Activated CD4-positive, alpha-beta T cell treated with anti-CD3 and anti-CD28 coated beads, Interleukin-2, Interleukin-6, amounts not matched to agents 100 ng/mL and 50 ng/mL, durations not matched to agents 16 hours and 8 hours (primary cell): ENCODE measurements at regions not wholly inside any gene's neighbourhood (a gene's known extent, or its start where the extent isn't known, plus 50 kb on each side); places are given as distances from the start of the nearest gene placed in this dataset.
"Not testable (repeated sequence)": the region's sequence is repeated elsewhere in the genome, so short reads cannot be mapped to it uniquely, and the experiment has no call there.

Experiments used
- DNase-seq: peaks from one replicate; pipeline ENCODE4 v3.0.0-alpha.2; 2020

- not testable (repeated sequence) for DNase-seq
Observed at GRCh38 chr20:29031262-29031982, 2226.0 kb upstream of the DEFB115 start.

GRCh38 chr20:29044239-29044638, 2213.2 kb upstream of the DEFB115 start:
- not testable (repeated sequence) for DNase-seq

- peak; percentile 33 for DNase-seq
Observed at GRCh38 chr20:29050008-29050606, 2207.4 kb upstream of the DEFB115 start.

GRCh38 chr20:29057866-29058484, 2199.5 kb upstream of the DEFB115 start:
- peak; percentile 11 for DNase-seq

- DNase-seq = not testable (repeated sequence)
Observed at GRCh38 chr20:29062451-29062850, 2195.0 kb upstream of the DEFB115 start.

- DNase-seq = not testable (repeated sequence)
Observed at GRCh38 chr20:29066341-29066740, 2191.1 kb upstream of the DEFB115 start.

- DNase-seq = not testable (repeated sequence)
Observed at GRCh38 chr20:29073640-29074039, 2183.8 kb upstream of the DEFB115 start.

GRCh38 chr20:29079769-29080690, 2177.4 kb upstream of the DEFB115 start:
- DNase-seq = no peak

GRCh38 chr20:29081712-29082111, 2175.8 kb upstream of the DEFB115 start:
- DNase-seq = not testable (repeated sequence)

- no peak for DNase-seq
Observed at GRCh38 chr20:29085625-29086024, 2171.8 kb upstream of the DEFB115 start.

GRCh38 chr20:29086145-29086718, 2171.2 kb upstream of the DEFB115 start:
- DNase-seq = not testable (repeated sequence)

- no peak for DNase-seq
Observed at GRCh38 chr20:29086938-29087337, 2170.5 kb upstream of the DEFB115 start.

GRCh38 chr20:29087887-29088286, 2169.6 kb upstream of the DEFB115 start:
- not testable (repeated sequence) for DNase-seq

- DNase-seq = not testable (repeated sequence)
Observed at GRCh38 chr20:29088472-29088871, 2169.0 kb upstream of the DEFB115 start.

GRCh38 chr20:29089409-29089808, 2168.1 kb upstream of the DEFB115 start:
- DNase-seq = not testable (repeated sequence)

- DNase-seq = not testable (repeated sequence)
Observed at GRCh38 chr20:29093958-29094357, 2163.5 kb upstream of the DEFB115 start.

- DNase-seq = not testable (repeated sequence)
Observed at GRCh38 chr20:29096695-29097094, 2160.8 kb upstream of the DEFB115 start.

GRCh38 chr20:29107884-29108283, 2149.6 kb upstream of the DEFB115 start:
- DNase-seq = not testable (repeated sequence)

GRCh38 chr20:29109386-29109785, 2148.1 kb upstream of the DEFB115 start:
- not testable (repeated sequence) for DNase-seq

GRCh38 chr20:29115097-29115496, 2142.4 kb upstream of the DEFB115 start:
- DNase-seq = not testable (repeated sequence)

GRCh38 chr20:29119141-29119540, 2138.3 kb upstream of the DEFB115 start:
- DNase-seq = no peak

GRCh38 chr20:29119684-29120083, 2137.8 kb upstream of the DEFB115 start:
- DNase-seq = not testable (repeated sequence)
